ENCODE measurements at regions not wholly inside any gene's neighbourhood (a gene's known extent, or its start where the extent isn't known, plus 50 kb on each side); places are given as distances from the start of the nearest gene placed in this dataset.

- TF ChIP-seq CTCF (IDR thresholded peaks at IDR 0.05; ENCODE audit: low read depth, low read length, poor library complexity, severe bottlenecking) (no peak), EZH2phosphoT487 (IDR thresholded peaks at IDR 0.05; ENCODE audit: borderline replicate concordance, low read length) (no peak)
Measured at GRCh38 chr4:63583007-63583406, 826.2 kb downstream of the TECRL start.

Data from DOHH2 (cell line).